KMS-11 (cell line): ENCODE measurements at regions not wholly inside any gene's neighbourhood (a gene's known extent, or its start where the extent isn't known, plus 50 kb on each side); places are given as distances from the start of the nearest gene placed in this dataset.

Source experiments
- H2AFZ ChIP-seq: fragments of 200-600 bp; sonication (generic); 2 replicates; pipeline ENCODE4 v1.6.1; 2016; ENCODE audit warnings: antibody characterized with exemption, mixed run types, low read depth
- H3K27ac ChIP-seq: fragments of 200-600 bp; sonication (generic); 2 replicates; pipeline ENCODE4 v1.6.1; 2016; ENCODE audit warnings: mild to moderate bottlenecking, mixed run types
- H3K27me3 ChIP-seq: fragments of 200-600 bp; sonication (generic); 2 replicates; pipeline ENCODE4 v1.6.1; 2017; ENCODE audit warnings: mild to moderate bottlenecking, low read depth, mixed run types, moderate library complexity; ENCODE audit not compliant: insufficient read depth
- H3K36me3 ChIP-seq: fragments of 200-600 bp; sonication (generic); 2 replicates; pipeline ENCODE4 v1.6.1; 2017; ENCODE audit warnings: mild to moderate bottlenecking, mixed run types; ENCODE audit not compliant: insufficient read depth
- H3K4me1 ChIP-seq: fragments of 200-600 bp; sonication (generic); 2 replicates; pipeline ENCODE4 v1.6.1; 2016; ENCODE audit warnings: mild to moderate bottlenecking, low read depth, mixed run types; ENCODE audit not compliant: poor library complexity, severe bottlenecking
- H3K4me2 ChIP-seq: fragments of 200-600 bp; sonication (generic); 2 replicates; pipeline ENCODE4 v1.7.0; 2016; ENCODE audit warnings: mild to moderate bottlenecking, mixed run types
- H3K4me3 ChIP-seq: fragments of 200-600 bp; sonication (generic); IDR thresholded peaks from 2 replicates; pipeline ENCODE4 v1.6.1; 2017; ENCODE audit warnings: low read depth, low read length, mixed read lengths; ENCODE audit not compliant: insufficient read depth
- H3K79me2 ChIP-seq: fragments of 200-600 bp; sonication (generic); 2 replicates; pipeline ENCODE4 v1.6.1; 2016; ENCODE audit warnings: low read depth, mixed run types; ENCODE audit not compliant: insufficient read depth
- H3K9ac ChIP-seq: fragments of 200-600 bp; sonication (generic); 2 replicates; pipeline ENCODE4 v1.6.1; 2016; ENCODE audit warnings: mild to moderate bottlenecking, mixed run types
- H4K20me1 ChIP-seq: fragments of 200-600 bp; sonication (generic); 2 replicates; pipeline ENCODE4 v1.6.1; 2016; ENCODE audit warnings: mild to moderate bottlenecking, mixed run types; ENCODE audit not compliant: insufficient read depth
- CTCF ChIP-seq: fragments of 200-600 bp; sonication (generic); conservative IDR thresholded peaks from 2 replicates; pipeline ENCODE4 v1.6.1; 2017; ENCODE audit warnings: low read depth, mild to moderate bottlenecking, antibody characterized with exemption, low read length, moderate library complexity, mixed read lengths

DNA sequence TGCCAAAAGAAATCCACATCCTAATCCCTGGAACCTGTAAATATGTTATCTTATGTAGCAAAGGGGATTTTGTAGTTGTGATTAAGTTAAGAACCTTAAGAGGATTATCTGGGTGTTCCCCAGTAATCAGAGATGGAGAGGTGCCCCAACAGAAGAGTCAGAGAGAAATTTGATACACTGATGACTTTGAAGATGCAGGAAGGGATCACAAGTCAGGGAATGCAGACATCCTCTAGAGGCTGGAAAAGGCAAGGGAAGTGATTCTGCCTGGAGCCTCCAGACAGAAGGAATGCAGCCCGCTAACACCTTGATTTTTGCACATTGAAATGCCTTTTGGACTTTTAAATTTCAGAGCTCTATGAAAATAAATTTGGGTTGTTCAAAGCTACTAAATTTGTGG lies 531.7 kb downstream of the DNAJB9 start:
- no peaks in the 10 kb centered on the region for H3K27me3 ChIP-seq
- H3K4me2 ChIP-seq, result no peak overlapping the region

GRCh38 chr7:109109558-109109957 lies 539.9 kb downstream of the DNAJB9 start:
- no peaks in the 10 kb centered on the region for H3K36me3 ChIP-seq
- H4K20me1 ChIP-seq, result no peaks in the 10 kb centered on the region
- no peak overlapping the region for H3K4me3 ChIP-seq
- H3K27me3 ChIP-seq, result no peaks in the 10 kb centered on the region
- no peaks in the 10 kb centered on the region for H3K79me2 ChIP-seq
- no peak overlapping the region for H3K9ac ChIP-seq
- no peak overlapping the region for H3K4me2 ChIP-seq
- no peak for TF ChIP-seq CTCF
- no peak overlapping the region for H2AFZ ChIP-seq
- H3K27ac ChIP-seq, result no peak overlapping the region
- H3K4me1 ChIP-seq, result no peaks in the 10 kb centered on the region

More for the DNA sequence above, 531.7 kb downstream of the DNAJB9 start:
- no peak overlapping the region for H3K4me3 ChIP-seq
- TF ChIP-seq CTCF, result no peak
- no peak overlapping the region for H3K9ac ChIP-seq
- H3K4me1 ChIP-seq, result no peaks in the 10 kb centered on the region
- no peaks in the 10 kb centered on the region for H3K36me3 ChIP-seq
- H4K20me1 ChIP-seq, result no peaks in the 10 kb centered on the region
- no peaks in the 10 kb centered on the region for H3K79me2 ChIP-seq
- H2AFZ ChIP-seq, result no peak overlapping the region
- no peak overlapping the region for H3K27ac ChIP-seq

DNA sequence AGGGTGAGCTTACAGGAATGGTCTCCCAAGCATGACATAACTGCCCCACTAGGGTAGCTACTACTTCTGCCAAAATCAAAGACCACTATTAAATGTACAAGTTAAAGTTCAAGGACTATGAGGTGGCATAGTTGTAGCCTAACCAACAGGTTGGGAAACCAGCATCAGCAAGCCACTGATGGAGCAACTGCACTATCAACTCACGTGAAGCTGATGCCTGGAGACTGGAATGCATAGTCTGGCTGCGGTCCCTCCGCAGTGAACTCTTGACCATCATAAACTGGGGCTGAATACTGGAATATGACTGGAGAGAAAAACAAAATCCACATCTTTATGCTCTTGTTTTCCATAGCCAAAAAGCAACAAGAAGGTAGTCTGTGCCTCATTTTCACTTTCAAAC lies 541.4 kb downstream of the DNAJB9 start:
- H2AFZ ChIP-seq, result no peak overlapping the region
- H3K27ac ChIP-seq, result no peak overlapping the region

GRCh38 chr7:109121599-109122300 lies 552.1 kb downstream of the DNAJB9 start:
- Histone ChIP-seq H2AFZ (no peak overlapping the region), H4K20me1 (no peaks in the 10 kb centered on the region), H3K27ac (no peak overlapping the region), H3K4me3 (no peak overlapping the region), H3K36me3 (no peaks in the 10 kb centered on the region), H3K4me2 (no peak overlapping the region), H3K79me2 (no peaks in the 10 kb centered on the region), H3K4me1 (peaks cover 7% of the 10 kb centered on the region), H3K27me3 (no peaks in the 10 kb centered on the region), H3K9ac (no peak overlapping the region)
- TF ChIP-seq CTCF, result no peak

More for the DNA sequence above, 541.4 kb downstream of the DNAJB9 start:
- H3K4me3 ChIP-seq, result no peak overlapping the region
- no peaks in the 10 kb centered on the region for H3K4me1 ChIP-seq
- no peaks in the 10 kb centered on the region for H4K20me1 ChIP-seq
- no peak overlapping the region for H3K9ac ChIP-seq
- H3K79me2 ChIP-seq, result no peaks in the 10 kb centered on the region
- H3K36me3 ChIP-seq, result no peaks in the 10 kb centered on the region
- no peak overlapping the region for H3K4me2 ChIP-seq
- no peaks in the 10 kb centered on the region for H3K27me3 ChIP-seq
- no peak for TF ChIP-seq CTCF
